Endothelial cell (in vitro differentiated cells): ENCODE measurements at regions not wholly inside any gene's neighbourhood (a gene's known extent, or its start where the extent isn't known, plus 50 kb on each side); places are given as distances from the start of the nearest gene placed in this dataset.

Source experiments
- DNase-seq: peaks from one replicate; pipeline ENCODE4 v3.0.0; 2021; ENCODE audit warnings: low spot score
- H3K27ac Mint-ChIP-seq: one replicate; pipeline ENCODE4 v1.8.0; 2021; ENCODE audit warnings: mixed read lengths, inconsistent platforms; ENCODE audit not compliant: unreplicated experiment
- H3K27me3 Mint-ChIP-seq: one replicate; pipeline ENCODE4 v1.8.0; 2021; ENCODE audit warnings: mild to moderate bottlenecking, moderate library complexity, mixed read lengths, inconsistent platforms; ENCODE audit not compliant: unreplicated experiment
- H3K36me3 Mint-ChIP-seq: one replicate; pipeline ENCODE4 v1.8.0; 2021; ENCODE audit warnings: mild to moderate bottlenecking, low read depth, mixed read lengths, inconsistent platforms; ENCODE audit not compliant: unreplicated experiment
- H3K4me1 Mint-ChIP-seq: one replicate; pipeline ENCODE4 v1.8.0; 2021; ENCODE audit warnings: mild to moderate bottlenecking, mixed read lengths, inconsistent platforms; ENCODE audit not compliant: unreplicated experiment
- H3K4me3 Mint-ChIP-seq: one replicate; pipeline ENCODE4 v1.8.0; 2021; ENCODE audit warnings: mild to moderate bottlenecking, mixed read lengths, inconsistent platforms; ENCODE audit not compliant: unreplicated experiment
- H3K9me3 Mint-ChIP-seq: one replicate; pipeline ENCODE4 v1.8.0; 2021; ENCODE audit warnings: mixed read lengths, inconsistent platforms; ENCODE audit not compliant: unreplicated experiment
- CTCF ChIP-seq: fragments of 200-600 bp; sonication (generic); IDR thresholded peaks from one replicate; pipeline ENCODE4 v1.5.0; 2021; ENCODE audit warnings: antibody characterized with exemption; ENCODE audit not compliant: unreplicated experiment

- TF ChIP-seq CTCF, result no peak
Observed at GRCh38 chr12:126897778-126898177, 1369.2 kb upstream of the TMEM132C start.

GRCh38 chr12:126898562-126898961 is 1368.4 kb upstream of the TMEM132C start:
- H3K36me3 Mint-ChIP-seq, result peaks cover 12% of the 10 kb centered on the region
- no peak for DNase-seq
- no peak overlapping the region for H3K4me3 Mint-ChIP-seq
- peaks cover 49% of the 10 kb centered on the region for H3K9me3 Mint-ChIP-seq
- peaks cover 7% of the 10 kb centered on the region for H3K27me3 Mint-ChIP-seq
- no peak for TF ChIP-seq CTCF
- H3K27ac Mint-ChIP-seq, result no peak overlapping the region
- no peaks in the 10 kb centered on the region for H3K4me1 Mint-ChIP-seq

More at GRCh38 chr12:126897778-126898177, 1369.2 kb upstream of the TMEM132C start:
- Mint-ChIP-seq H3K4me3 (no peak overlapping the region), H3K27me3 (peaks cover 7% of the 10 kb centered on the region), H3K36me3 (peaks cover 12% of the 10 kb centered on the region), H3K27ac (no peak overlapping the region), H3K9me3 (peaks cover 51% of the 10 kb centered on the region), H3K4me1 (no peaks in the 10 kb centered on the region)
- DNase-seq, result no peak

GRCh38 chr12:126899926-126900792 is 1366.8 kb upstream of the TMEM132C start:
- Mint-ChIP-seq H3K27ac (no peak overlapping the region), H3K4me3 (no peak overlapping the region), H3K36me3 (peaks cover 8% of the 10 kb centered on the region), H3K4me1 (no peaks in the 10 kb centered on the region), H3K9me3 (peaks cover 49% of the 10 kb centered on the region), H3K27me3 (peaks cover 7% of the 10 kb centered on the region)
- DNase-seq, result no peak
- TF ChIP-seq CTCF, result no peak

GRCh38 chr12:126903027-126903876 is 1363.7 kb upstream of the TMEM132C start:
- no peaks in the 10 kb centered on the region for H3K4me1 Mint-ChIP-seq
- TF ChIP-seq CTCF, result no peak

GRCh38 chr12:126905752-126906151 is 1361.2 kb upstream of the TMEM132C start:
- Mint-ChIP-seq H3K4me1 (no peaks in the 10 kb centered on the region), H3K27ac (no peak overlapping the region), H3K27me3 (peaks cover 8% of the 10 kb centered on the region), H3K9me3 (peaks cover 49% of the 10 kb centered on the region), H3K36me3 (peaks cover 5% of the 10 kb centered on the region), H3K4me3 (no peak overlapping the region)
- DNase-seq, result no peak
- TF ChIP-seq CTCF, result no peak

More at GRCh38 chr12:126903027-126903876, 1363.7 kb upstream of the TMEM132C start:
- no peak overlapping the region for H3K4me3 Mint-ChIP-seq
- peaks cover 43% of the 10 kb centered on the region for H3K9me3 Mint-ChIP-seq
- H3K27ac Mint-ChIP-seq, result no peak overlapping the region
- no peak for DNase-seq
- H3K27me3 Mint-ChIP-seq, result peaks cover 10% of the 10 kb centered on the region
- peaks cover 10% of the 10 kb centered on the region for H3K36me3 Mint-ChIP-seq
